ENCODE measurements at regions not wholly inside any gene's neighbourhood (a gene's known extent, or its start where the extent isn't known, plus 50 kb on each side); places are given as distances from the start of the nearest gene placed in this dataset.

GRCh38 chr5:180428598-180428997 is 65.6 kb upstream of the CNOT6 start:
- no peaks in the 10 kb centered on the region for H3K27me3 ChIP-seq (ENCODE audit: insufficient read depth, low read length)
- H3K27ac ChIP-seq (ENCODE audit: low read depth, low read length), result no peak overlapping the region
- no peaks in the 10 kb centered on the region for H3K79me2 ChIP-seq (ENCODE audit: insufficient read depth, low read length)
- intact Hi-C loops (cut with micrococcal nuclease), result no loop called here
- no TSS peak for BruUV-seq (replicated peaks)
- ATAC-seq (no peak), DNase-seq (ENCODE audit: low read depth, low spot score) (no peak)
- no peaks in the 10 kb centered on the region for H3K9me2 ChIP-seq (ENCODE audit: insufficient read depth)
- H4K20me1 ChIP-seq (ENCODE audit: insufficient read depth), result no peaks in the 10 kb centered on the region
- H3K4me1 ChIP-seq (ENCODE audit: control insufficient read depth in 1 of 2, insufficient read depth in 2 of 2, low read length in 2 of 2), result no peaks in the 10 kb centered on the region
- H3K4me3 ChIP-seq (replicated peaks in 1 of 2; ENCODE audit: low read depth in 1 of 2, low read length in 2 of 2), result no peak overlapping the region
- no peak overlapping the region for H3K4me2 ChIP-seq (ENCODE audit: low read length)
- CTCF ChIA-PET, result no interaction called here
- POLR2A ChIA-PET, result no interaction called here
- no peak overlapping the region for H3K9ac ChIP-seq (ENCODE audit: low read length)
- no peak overlapping the region for H2AFZ ChIP-seq (ENCODE audit: low read depth, low read length, poor library complexity, severe bottlenecking)
- H3K36me3 ChIP-seq (ENCODE audit: control insufficient read depth in 1 of 2, insufficient read depth in 2 of 2, low read length in 2 of 2), result no peaks in the 10 kb centered on the region
- RAD21 ChIA-PET (ENCODE audit: low non-redundant PET in 1 of 2, low total read pairs in 2 of 2, uncharacterized antibody in 2 of 2, unreplicated experiment in 2 of 2), result no interaction called here
- TF ChIP-seq ELF1 (IDR thresholded peaks at IDR 0.05; ENCODE audit: borderline replicate concordance, low read depth) (no peak), YY1 (IDR thresholded peaks at IDR 0.05; ENCODE audit: extremely low read depth, insufficient replicate concordance, low read depth, low read length) (no peak), EZH2phosphoT487 (IDR thresholded peaks at IDR 0.05; ENCODE audit: borderline replicate concordance) (no peak), CEBPB (IDR thresholded peaks at IDR 0.05; ENCODE audit: low read depth) (no peak), REST (IDR thresholded peaks at IDR 0.05; ENCODE audit: low read depth) (no peak), ZFX (IDR thresholded peaks at IDR 0.05) (no peak), ZBTB33 (IDR thresholded peaks at IDR 0.05; ENCODE audit: extremely low read depth, insufficient replicate concordance, low read length) (no peak), EGR1 (IDR thresholded peaks at IDR 0.05; ENCODE audit: low read depth) (no peak), JUND (IDR thresholded peaks at IDR 0.05) (no peak), RAD21 (IDR thresholded peaks at IDR 0.05; ENCODE audit: low read depth) (no peak), TCF7L2 (IDR thresholded peaks at IDR 0.05; ENCODE audit: borderline replicate concordance, extremely low read depth, insufficient read depth, insufficient read length) (no peak), SIN3A (IDR thresholded peaks at IDR 0.05; ENCODE audit: low read depth) (no peak), POLR2A (IDR thresholded peaks at IDR 0.05; ENCODE audit: borderline replicate concordance, extremely low read depth, insufficient read depth, insufficient read length) (no peak), EZH2 (IDR thresholded peaks at IDR 0.05) (no peak)
- TF ChIP-seq, protein P1, sequence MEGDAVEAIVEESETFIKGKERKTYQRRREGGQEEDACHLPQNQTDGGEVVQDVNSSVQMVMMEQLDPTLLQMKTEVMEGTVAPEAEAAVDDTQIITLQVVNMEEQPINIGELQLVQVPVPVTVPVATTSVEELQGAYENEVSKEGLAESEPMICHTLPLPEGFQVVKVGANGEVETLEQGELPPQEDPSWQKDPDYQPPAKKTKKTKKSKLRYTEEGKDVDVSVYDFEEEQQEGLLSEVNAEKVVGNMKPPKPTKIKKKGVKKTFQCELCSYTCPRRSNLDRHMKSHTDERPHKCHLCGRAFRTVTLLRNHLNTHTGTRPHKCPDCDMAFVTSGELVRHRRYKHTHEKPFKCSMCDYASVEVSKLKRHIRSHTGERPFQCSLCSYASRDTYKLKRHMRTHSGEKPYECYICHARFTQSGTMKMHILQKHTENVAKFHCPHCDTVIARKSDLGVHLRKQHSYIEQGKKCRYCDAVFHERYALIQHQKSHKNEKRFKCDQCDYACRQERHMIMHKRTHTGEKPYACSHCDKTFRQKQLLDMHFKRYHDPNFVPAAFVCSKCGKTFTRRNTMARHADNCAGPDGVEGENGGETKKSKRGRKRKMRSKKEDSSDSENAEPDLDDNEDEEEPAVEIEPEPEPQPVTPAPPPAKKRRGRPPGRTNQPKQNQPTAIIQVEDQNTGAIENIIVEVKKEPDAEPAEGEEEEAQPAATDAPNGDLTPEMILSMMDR (IDR thresholded peaks at IDR 0.05 in 2 of 3, conservative IDR thresholded peaks at IDR 0.05 in 1 of 3; ENCODE audit: borderline replicate concordance in 1 of 3, insufficient read depth in 1 of 3, low read depth in 2 of 3, low read length in 2 of 3), result no peak
- TF ChIP-seq, protein P2, sequence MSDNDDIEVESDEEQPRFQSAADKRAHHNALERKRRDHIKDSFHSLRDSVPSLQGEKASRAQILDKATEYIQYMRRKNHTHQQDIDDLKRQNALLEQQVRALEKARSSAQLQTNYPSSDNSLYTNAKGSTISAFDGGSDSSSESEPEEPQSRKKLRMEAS (IDR thresholded peaks at IDR 0.05), result no peak
- no peaks in the 10 kb centered on the region for H3K9me3 ChIP-seq (ENCODE audit: control insufficient read depth in 1 of 2, insufficient read depth in 1 of 2, low read depth in 1 of 2, low read length in 2 of 2)
